HG03378 (cell line): ENCODE measurements at regions not wholly inside any gene's neighbourhood (a gene's known extent, or its start where the extent isn't known, plus 50 kb on each side); places are given as distances from the start of the nearest gene placed in this dataset.

Experiments used
- ATAC-seq: cut with Tn5 transposase; IDR thresholded peaks from one replicate; pipeline ENCODE4 v1.9.1; 2021; ENCODE audit warnings: mild to moderate bottlenecking, moderate library complexity; ENCODE audit not compliant: unreplicated experiment

- ATAC-seq: no peak
These were observed 130.5 kb downstream of the EDN1 start for GRCh38 chr6:12420626-12421025.

GRCh38 chr6:12421596-12421995 lies 131.4 kb downstream of the EDN1 start:
- ATAC-seq: no peak

- ATAC-seq: no peak
These were observed 132.7 kb downstream of the EDN1 start for GRCh38 chr6:12422848-12423247.

- ATAC-seq: no peak
These were observed 133.7 kb downstream of the EDN1 start for GRCh38 chr6:12423832-12424231.

GRCh38 chr6:12426121-12426520 lies 136.0 kb downstream of the EDN1 start:
- no peak for ATAC-seq

- ATAC-seq: no peak
These were observed 140.9 kb downstream of the EDN1 start for GRCh38 chr6:12431023-12431422.

- no peak for ATAC-seq
These were observed 146.1 kb downstream of the EDN1 start for GRCh38 chr6:12436224-12436623.

- no peak for ATAC-seq
These were observed 146.5 kb downstream of the EDN1 start for GRCh38 chr6:12436683-12437082.

GRCh38 chr6:12439296-12439695 lies 149.1 kb downstream of the EDN1 start:
- ATAC-seq: no peak

GRCh38 chr6:12440981-12441380 lies 150.8 kb downstream of the EDN1 start:
- no peak for ATAC-seq

GRCh38 chr6:12442455-12442854 lies 152.3 kb downstream of the EDN1 start:
- ATAC-seq: no peak

- ATAC-seq: no peak
These were observed 156.2 kb downstream of the EDN1 start for GRCh38 chr6:12446394-12446793.

- no peak for ATAC-seq
These were observed 159.3 kb downstream of the EDN1 start for GRCh38 chr6:12449447-12449846.

GRCh38 chr6:12450467-12450866 lies 160.3 kb downstream of the EDN1 start:
- ATAC-seq: no peak

GRCh38 chr6:12456343-12456742 lies 166.2 kb downstream of the EDN1 start:
- no peak for ATAC-seq

GRCh38 chr6:12457094-12457493 lies 166.9 kb downstream of the EDN1 start:
- ATAC-seq: no peak

- ATAC-seq: no peak
These were observed 168.4 kb downstream of the EDN1 start for GRCh38 chr6:12458558-12458957.

- ATAC-seq: no peak
These were observed 169.9 kb downstream of the EDN1 start for GRCh38 chr6:12459945-12460661.

GRCh38 chr6:12467706-12468670 lies 177.8 kb downstream of the EDN1 start:
- no peak for ATAC-seq

GRCh38 chr6:12472601-12473038 lies 182.5 kb downstream of the EDN1 start:
- no peak for ATAC-seq

- ATAC-seq: no peak
These were observed 183.3 kb downstream of the EDN1 start for GRCh38 chr6:12473494-12473893.
